ENCODE measurements at regions not wholly inside any gene's neighbourhood (a gene's known extent, or its start where the extent isn't known, plus 50 kb on each side); places are given as distances from the start of the nearest gene placed in this dataset.

DNA sequence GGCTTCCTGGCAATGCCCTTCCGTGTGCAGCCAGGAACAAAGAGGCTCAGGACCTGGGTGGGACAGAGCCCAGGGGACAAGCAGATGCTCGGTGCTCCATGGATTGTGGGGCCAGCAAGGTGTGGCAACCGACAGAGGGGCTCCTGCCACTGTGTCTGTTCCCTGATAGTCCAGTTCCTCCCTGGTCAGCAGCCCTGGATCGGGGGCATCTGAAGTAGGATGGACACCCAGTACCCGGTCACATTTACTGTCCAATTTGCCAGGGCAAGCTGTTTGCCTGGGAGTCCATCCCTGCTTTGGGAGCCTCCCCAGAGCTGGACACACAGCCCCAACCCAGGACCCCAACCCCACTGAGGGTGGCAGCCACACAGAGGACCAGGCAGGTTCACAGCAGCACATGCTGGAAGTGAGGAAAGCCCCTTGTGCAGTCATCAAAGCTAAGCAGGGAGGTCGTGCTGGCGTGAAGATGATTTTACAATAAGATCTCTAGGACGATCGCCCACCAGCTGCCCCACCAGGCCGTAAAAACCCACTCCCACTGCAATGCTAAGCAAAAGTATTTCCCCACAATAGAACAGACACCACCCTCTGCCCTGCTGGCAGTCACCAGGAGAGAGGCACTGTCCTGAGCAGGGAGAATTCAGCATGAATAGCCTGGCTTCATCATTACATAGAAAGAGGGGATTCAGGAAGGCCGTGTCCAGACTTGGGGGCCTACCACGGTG lies 141.7 kb downstream of the NDUFA10 start:
- H3K36me3 ChIP-seq (ENCODE audit: control insufficient read depth in 4 of 4, insufficient read depth in 4 of 4, low read length in 3 of 4): no peaks in the 10 kb centered on the region
- H3K27ac ChIP-seq (ENCODE audit: insufficient read depth in 1 of 2, low read depth in 1 of 2, low read length in 2 of 2, poor library complexity in 1 of 2, severe bottlenecking in 2 of 2): no peak overlapping the region
- H3K4me1 ChIP-seq (ENCODE audit: control extremely low read depth in 1 of 4, control insufficient read depth in 4 of 4, insufficient read depth in 4 of 4, low read length in 3 of 4): peaks cover 0 to 23% (median 14%) of the 10 kb centered on the region in 4 experiments
- POLR2A ChIA-PET: no interaction called here
- DNase-seq: no peak
- 94% methylated on average over 11 of the region's 12 CpGs for whole genome bisulfite sequencing (ENCODE audit: insufficient coverage)
- peaks cover 0 to 38% (median 15%) of the 10 kb centered on the region in 5 experiments for H3K9me3 ChIP-seq (ENCODE audit: control extremely low read depth in 1 of 5, control insufficient read depth in 4 of 5, insufficient read depth in 2 of 5, low read depth in 1 of 5, low read length in 4 of 5)
- H3K4me3 ChIP-seq (ENCODE audit: control insufficient read depth in 1 of 7, extremely low read depth in 1 of 7, insufficient read depth in 4 of 7, low read depth in 2 of 7, low read length in 6 of 7): no peak overlapping the region
- CTCF ChIA-PET: interaction anchor here (1.9 kb wide), 2 partner anchors 12 to 502 kb away, joined by 5 to 6 read pairs; no protein-coding TSS in a partner anchor
- H3K27me3 ChIP-seq (replicated peaks in 2 of 5; ENCODE audit: control insufficient read depth in 4 of 5, insufficient read depth in 5 of 5, low read length in 4 of 5): peaks cover 0 to 6% (median 0%) of the 10 kb centered on the region in 5 experiments

DNA sequence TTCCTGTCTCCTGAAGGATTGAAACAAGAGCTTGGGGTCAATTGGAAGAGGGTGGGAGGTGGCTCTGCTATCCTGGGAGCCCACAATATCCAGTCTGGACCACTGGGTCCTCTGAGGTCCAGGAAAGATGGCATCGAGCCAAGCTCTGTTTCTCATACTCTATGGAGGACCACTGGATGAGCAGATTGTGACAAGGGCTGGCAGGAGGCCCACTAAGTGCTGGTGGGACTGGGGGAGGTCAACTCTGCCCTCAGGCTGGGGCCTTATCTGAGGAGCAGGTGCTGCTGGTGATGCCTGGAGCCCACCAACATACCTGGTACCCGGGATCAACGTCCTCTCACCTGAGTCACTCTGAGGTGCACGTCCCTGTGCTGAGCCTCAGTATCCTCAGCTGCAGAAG lies 142.4 kb downstream of the NDUFA10 start:
- peaks cover 0 to 6% (median 0%) of the 10 kb centered on the region in 5 experiments for H3K27me3 ChIP-seq (replicated peaks in 2 of 5; ENCODE audit: control insufficient read depth in 4 of 5, insufficient read depth in 5 of 5, low read length in 4 of 5)
- ChIA-PET POLR2A (no interaction called here), CTCF (interaction anchor here (1.0 to 2.1 kb wide), 6 partner anchors 11 to 502 kb away, joined by 3 to 6 read pairs (median 4); no protein-coding TSS in a partner anchor)
- no peak overlapping the region for H3K27ac ChIP-seq (ENCODE audit: insufficient read depth in 1 of 2, low read depth in 1 of 2, low read length in 2 of 2, poor library complexity in 1 of 2, severe bottlenecking in 2 of 2)
- H3K4me3 ChIP-seq (ENCODE audit: control insufficient read depth in 1 of 7, extremely low read depth in 1 of 7, insufficient read depth in 4 of 7, low read depth in 2 of 7, low read length in 6 of 7): no peak overlapping the region
- H3K9me3 ChIP-seq (ENCODE audit: control extremely low read depth in 1 of 5, control insufficient read depth in 4 of 5, insufficient read depth in 2 of 5, low read depth in 1 of 5, low read length in 4 of 5): peaks cover 0 to 36% (median 17%) of the 10 kb centered on the region in 5 experiments
- no peak for DNase-seq
- H3K4me1 ChIP-seq (ENCODE audit: control extremely low read depth in 1 of 4, control insufficient read depth in 4 of 4, insufficient read depth in 4 of 4, low read length in 3 of 4): peaks cover 0 to 23% (median 14%) of the 10 kb centered on the region in 4 experiments
- no peaks in the 10 kb centered on the region for H3K36me3 ChIP-seq (ENCODE audit: control insufficient read depth in 4 of 4, insufficient read depth in 4 of 4, low read length in 3 of 4)
- WGBS (ENCODE audit: insufficient coverage): 95% methylated on average over 4 of the region's 4 CpGs

DNA sequence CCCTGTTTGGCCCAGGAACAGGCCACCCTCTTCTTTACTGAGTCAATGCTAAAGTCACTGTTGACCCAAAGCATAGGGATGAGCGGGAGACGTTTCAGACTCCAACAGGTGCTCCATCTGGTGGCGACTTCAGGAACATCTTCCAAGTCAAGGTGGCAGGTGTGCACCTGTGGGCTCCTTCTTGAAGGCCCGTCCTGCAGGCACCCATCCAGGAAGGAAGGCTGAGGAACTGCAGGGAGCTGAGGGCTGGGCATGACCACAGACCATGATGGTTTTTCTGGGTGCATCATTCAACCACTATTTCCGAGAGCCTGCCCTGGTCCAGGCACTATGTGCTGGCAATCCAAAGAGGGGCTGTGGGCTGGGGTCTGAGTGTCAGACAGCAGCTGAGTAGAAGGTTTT lies 142.8 kb downstream of the NDUFA10 start:
- ChIA-PET POLR2A (no interaction called here), CTCF (interaction anchor here (1.0 to 2.1 kb wide), 6 partner anchors 11 to 501 kb away, joined by 3 to 6 read pairs (median 4); no protein-coding TSS in a partner anchor)
- H3K4me3 ChIP-seq (ENCODE audit: control insufficient read depth in 1 of 7, extremely low read depth in 1 of 7, insufficient read depth in 4 of 7, low read depth in 2 of 7, low read length in 6 of 7): no peak overlapping the region
- H3K27ac ChIP-seq (ENCODE audit: insufficient read depth in 1 of 2, low read depth in 1 of 2, low read length in 2 of 2, poor library complexity in 1 of 2, severe bottlenecking in 2 of 2): no peak overlapping the region
- H3K36me3 ChIP-seq (ENCODE audit: control insufficient read depth in 4 of 4, insufficient read depth in 4 of 4, low read length in 3 of 4): no peaks in the 10 kb centered on the region
- peaks cover 0 to 6% (median 0%) of the 10 kb centered on the region in 5 experiments for H3K27me3 ChIP-seq (replicated peaks in 2 of 5; ENCODE audit: control insufficient read depth in 4 of 5, insufficient read depth in 5 of 5, low read length in 4 of 5)
- peak; percentile 46 to 62 (median 59) for DNase-seq
- peaks cover 0 to 33% (median 17%) of the 10 kb centered on the region in 5 experiments for H3K9me3 ChIP-seq (ENCODE audit: control extremely low read depth in 1 of 5, control insufficient read depth in 4 of 5, insufficient read depth in 2 of 5, low read depth in 1 of 5, low read length in 4 of 5)
- WGBS (ENCODE audit: insufficient coverage): 24% methylated on average over 5 of the region's 5 CpGs
- peaks cover 0 to 23% (median 14%) of the 10 kb centered on the region in 4 experiments for H3K4me1 ChIP-seq (ENCODE audit: control extremely low read depth in 1 of 4, control insufficient read depth in 4 of 4, insufficient read depth in 4 of 4, low read length in 3 of 4)

DNA sequence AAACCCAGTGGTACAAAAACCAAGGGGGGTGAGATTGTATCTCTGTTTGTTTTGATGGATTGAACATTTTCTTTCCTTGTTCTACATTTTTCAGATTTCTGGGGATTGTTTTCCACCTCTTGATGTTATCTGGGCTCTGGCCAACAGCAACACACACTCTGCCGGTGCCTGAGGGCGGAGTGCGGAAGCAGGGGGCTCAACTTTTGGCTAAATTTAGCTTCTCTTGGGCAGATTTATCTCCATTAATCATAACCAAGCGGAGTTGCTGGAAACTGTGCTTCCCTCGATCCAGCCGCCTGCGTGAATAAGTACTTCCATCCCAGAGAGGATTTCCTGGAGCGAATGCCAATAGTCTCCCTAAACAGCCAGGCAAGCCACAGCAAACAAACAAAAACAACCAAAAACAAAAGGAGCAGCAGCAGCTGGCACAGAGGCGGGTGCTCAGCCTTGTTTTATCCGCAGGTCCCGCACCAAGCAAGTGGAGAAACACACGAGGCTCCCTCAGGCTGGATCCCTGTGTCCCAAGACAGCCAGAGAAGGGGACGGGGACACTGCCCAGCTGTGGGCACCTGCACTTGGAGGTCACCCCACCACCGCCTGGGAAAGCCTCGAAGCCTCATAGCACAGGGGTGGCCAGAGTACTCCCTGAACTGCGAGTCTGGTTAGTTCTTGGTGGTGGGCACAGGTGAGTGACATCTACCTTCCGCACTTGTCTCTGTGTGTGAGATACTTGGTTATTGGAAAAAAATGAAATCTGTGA lies 143.4 kb downstream of the NDUFA10 start:
- Histone ChIP-seq H3K27me3 (replicated peaks in 2 of 5; ENCODE audit: control insufficient read depth in 4 of 5, insufficient read depth in 5 of 5, low read length in 4 of 5) (peaks cover 0 to 6% (median 0%) of the 10 kb centered on the region in 5 experiments), H3K4me1 (ENCODE audit: control extremely low read depth in 1 of 4, control insufficient read depth in 4 of 4, insufficient read depth in 4 of 4, low read length in 3 of 4) (peaks cover 0 to 23% (median 14%) of the 10 kb centered on the region in 4 experiments), H3K4me3 (ENCODE audit: control insufficient read depth in 1 of 7, extremely low read depth in 1 of 7, insufficient read depth in 4 of 7, low read depth in 2 of 7, low read length in 6 of 7) (peak overlapping the region in 4 of 7 experiments; percentile 20 to 61 (median 23)), H3K9me3 (ENCODE audit: control extremely low read depth in 1 of 5, control insufficient read depth in 4 of 5, insufficient read depth in 2 of 5, low read depth in 1 of 5, low read length in 4 of 5) (peaks cover 0 to 31% (median 16%) of the 10 kb centered on the region in 5 experiments), H3K36me3 (ENCODE audit: control insufficient read depth in 4 of 4, insufficient read depth in 4 of 4, low read length in 3 of 4) (no peaks in the 10 kb centered on the region), H3K27ac (ENCODE audit: insufficient read depth in 1 of 2, low read depth in 1 of 2, low read length in 2 of 2, poor library complexity in 1 of 2, severe bottlenecking in 2 of 2) (no peak overlapping the region)
- 19% methylated on average over 14 of the region's 17 CpGs for WGBS (ENCODE audit: insufficient coverage)
- CTCF ChIA-PET: interaction anchor here (1.0 to 2.1 kb wide), 6 partner anchors 10 to 501 kb away, joined by 3 to 6 read pairs (median 4); no protein-coding TSS in a partner anchor
- POLR2A ChIA-PET: no interaction called here
- peak in 2 of 3 donors; percentile 21 to 41 for DNase-seq

DNA sequence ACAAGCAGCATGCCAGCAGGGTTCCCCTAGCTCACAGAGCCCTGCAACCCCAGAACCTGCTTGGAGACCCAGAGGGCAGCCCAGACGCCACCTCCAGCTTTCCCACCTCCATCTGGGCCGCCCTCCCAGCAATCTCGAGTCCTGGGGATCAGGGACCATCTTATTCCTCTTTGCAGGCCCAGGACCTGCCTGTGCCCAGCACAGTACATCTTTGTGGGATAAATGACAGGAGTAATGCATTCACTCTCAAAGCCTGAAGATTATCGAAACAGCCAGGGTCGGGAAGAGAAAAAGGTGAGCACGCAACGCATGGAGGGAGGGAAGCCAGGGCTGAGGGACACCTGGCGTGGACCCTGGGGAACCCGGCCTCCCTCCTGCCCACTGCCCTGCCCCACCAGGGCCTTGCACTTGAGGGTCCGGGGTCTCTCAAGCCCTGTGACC lies 144.1 kb downstream of the NDUFA10 start:
- Histone ChIP-seq H3K27me3 (replicated peaks in 2 of 5; ENCODE audit: control insufficient read depth in 4 of 5, insufficient read depth in 5 of 5, low read length in 4 of 5) (peaks cover 0 to 6% (median 0%) of the 10 kb centered on the region in 5 experiments), H3K27ac (ENCODE audit: insufficient read depth in 1 of 2, low read depth in 1 of 2, low read length in 2 of 2, poor library complexity in 1 of 2, severe bottlenecking in 2 of 2) (no peak overlapping the region), H3K9me3 (ENCODE audit: control extremely low read depth in 1 of 5, control insufficient read depth in 4 of 5, insufficient read depth in 2 of 5, low read depth in 1 of 5, low read length in 4 of 5) (peaks cover 0 to 24% (median 15%) of the 10 kb centered on the region in 5 experiments), H3K4me3 (ENCODE audit: control insufficient read depth in 1 of 7, extremely low read depth in 1 of 7, insufficient read depth in 4 of 7, low read depth in 2 of 7, low read length in 6 of 7) (no peak overlapping the region), H3K4me1 (ENCODE audit: control extremely low read depth in 1 of 4, control insufficient read depth in 4 of 4, insufficient read depth in 4 of 4, low read length in 3 of 4) (peaks cover 0 to 23% (median 14%) of the 10 kb centered on the region in 4 experiments), H3K36me3 (ENCODE audit: control insufficient read depth in 4 of 4, insufficient read depth in 4 of 4, low read length in 3 of 4) (no peaks in the 10 kb centered on the region)
- DNase-seq: no peak
- CTCF ChIA-PET: interaction anchor here (1.2 to 2.1 kb wide), 2 partner anchors 16 to 237 kb away, joined by 3 to 4 read pairs; no protein-coding TSS in a partner anchor
- POLR2A ChIA-PET: no interaction called here
- WGBS (ENCODE audit: insufficient coverage): 63% methylated on average over 9 of the region's 10 CpGs

DNA sequence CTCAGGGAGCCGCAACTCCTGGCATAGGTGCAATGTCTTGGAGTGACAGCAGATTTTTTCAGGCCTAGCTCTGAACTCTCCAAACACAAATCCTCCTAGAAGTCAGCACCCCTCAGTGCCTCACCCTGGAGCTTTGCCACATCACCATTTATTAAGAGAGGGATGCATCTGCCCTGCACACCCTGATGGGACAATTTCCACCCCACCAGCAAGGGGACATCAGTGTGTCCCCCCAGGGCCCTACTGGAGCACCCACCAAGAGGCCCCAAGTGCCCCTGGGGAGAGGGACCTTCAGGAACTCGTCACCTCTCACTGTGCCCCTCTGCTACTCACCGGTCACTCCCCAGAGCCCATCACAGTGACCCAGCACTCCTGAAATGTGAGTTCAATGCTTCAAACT lies 144.7 kb downstream of the NDUFA10 start:
- H3K36me3 ChIP-seq (ENCODE audit: control insufficient read depth in 4 of 4, insufficient read depth in 4 of 4, low read length in 3 of 4): no peaks in the 10 kb centered on the region
- peaks cover 0 to 19% (median 15%) of the 10 kb centered on the region in 5 experiments for H3K9me3 ChIP-seq (ENCODE audit: control extremely low read depth in 1 of 5, control insufficient read depth in 4 of 5, insufficient read depth in 2 of 5, low read depth in 1 of 5, low read length in 4 of 5)
- POLR2A ChIA-PET: no interaction called here
- WGBS (ENCODE audit: insufficient coverage): 100% methylated on average over 1 of the region's 3 CpGs
- H3K27ac ChIP-seq (ENCODE audit: insufficient read depth in 1 of 2, low read depth in 1 of 2, low read length in 2 of 2, poor library complexity in 1 of 2, severe bottlenecking in 2 of 2): no peak overlapping the region
- peaks cover 0 to 23% (median 14%) of the 10 kb centered on the region in 4 experiments for H3K4me1 ChIP-seq (ENCODE audit: control extremely low read depth in 1 of 4, control insufficient read depth in 4 of 4, insufficient read depth in 4 of 4, low read length in 3 of 4)
- CTCF ChIA-PET: interaction anchor here (1.0 to 1.2 kb wide), 2 partner anchors 15 to 17 kb away, joined by 3 read pairs; no protein-coding TSS in a partner anchor
- H3K27me3 ChIP-seq (replicated peaks in 2 of 5; ENCODE audit: control insufficient read depth in 4 of 5, insufficient read depth in 5 of 5, low read length in 4 of 5): peaks cover 0 to 6% (median 0%) of the 10 kb centered on the region in 5 experiments
- H3K4me3 ChIP-seq (ENCODE audit: control insufficient read depth in 1 of 7, extremely low read depth in 1 of 7, insufficient read depth in 4 of 7, low read depth in 2 of 7, low read length in 6 of 7): no peak overlapping the region
- DNase-seq: no peak
